ENCODE measurements at regions not wholly inside any gene's neighbourhood (a gene's known extent, or its start where the extent isn't known, plus 50 kb on each side); places are given as distances from the start of the nearest gene placed in this dataset.

DNA sequence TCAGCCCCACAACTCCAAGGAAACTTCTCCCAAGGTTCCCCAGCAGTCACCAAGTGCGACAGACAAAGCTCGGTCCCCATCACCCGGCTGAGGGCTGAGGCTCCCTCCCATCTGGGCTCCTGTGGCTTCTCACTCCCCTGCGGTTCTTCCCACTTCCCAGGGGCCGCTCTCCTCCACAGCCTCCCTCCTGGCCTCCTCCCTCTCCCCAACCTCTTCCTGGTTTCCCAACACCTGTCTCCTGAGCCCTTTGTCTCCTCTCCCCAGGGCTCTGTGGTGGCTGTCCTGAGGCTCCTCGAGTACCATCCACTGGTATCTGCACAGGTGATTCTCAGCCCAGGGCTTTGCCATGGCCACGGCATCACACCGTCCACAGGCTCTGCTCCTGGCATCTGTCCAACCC lies 113.2 kb upstream of the NSMCE3 start:
- Histone ChIP-seq H3K27me3 (ENCODE audit: control insufficient read depth, insufficient read depth, low read length) (no peaks in the 10 kb centered on the region), H3K9ac (ENCODE audit: low read depth, low read length) (no peak overlapping the region), H3K27ac (ENCODE audit: insufficient read depth, low read length) (no peak overlapping the region), H2BK5ac (ENCODE audit: low read depth, low read length, poor library complexity, severe bottlenecking) (no peak overlapping the region), H2AK9ac (replicated peaks; ENCODE audit: low read depth, low read length, poor library complexity) (no peak overlapping the region), H4K5ac (ENCODE audit: low read depth, low read length) (no peak overlapping the region), H4K91ac (ENCODE audit: insufficient read depth, low read depth, low read length) (no peak overlapping the region), H3K56ac (ENCODE audit: extremely low read depth, insufficient read depth, low read length) (no peak overlapping the region), H2AK5ac (ENCODE audit: low read depth, low read length) (no peak overlapping the region), H3K79me1 (ENCODE audit: low read depth in 1 of 2, low read length in 2 of 2) (no peaks in the 10 kb centered on the region), H3K18ac (ENCODE audit: low read depth, low read length) (no peak overlapping the region), H3K4me2 (ENCODE audit: low read depth, low read length) (no peak overlapping the region), H4K20me1 (ENCODE audit: insufficient read depth, low read length) (no peaks in the 10 kb centered on the region), H2BK15ac (ENCODE audit: low read depth, low read length) (no peak overlapping the region), H3K4me1 (ENCODE audit: control insufficient read depth, insufficient read depth, low read length) (no peaks in the 10 kb centered on the region), H3K4ac (ENCODE audit: low read depth, low read length) (no peak overlapping the region), H3K23ac (ENCODE audit: low read depth, low read length) (no peak overlapping the region), H2BK20ac (ENCODE audit: low read depth, low read length) (no peak overlapping the region), H3K9me1 (ENCODE audit: insufficient read depth, low read length) (no peaks in the 10 kb centered on the region), H2AFZ (replicated peaks; ENCODE audit: low read length, poor library complexity) (no peak overlapping the region), H2BK120ac (ENCODE audit: low read depth, low read length) (no peak overlapping the region), H3K4me3 (ENCODE audit: insufficient read depth, low read depth, low read length) (no peak overlapping the region), H4K8ac (ENCODE audit: low read depth in 2 of 2, low read length in 2 of 2) (no peak overlapping the region), H3K36me3 (ENCODE audit: control insufficient read depth, insufficient read depth, low read length) (no peaks in the 10 kb centered on the region), H3K14ac (replicated peaks; ENCODE audit: low read depth, low read length) (no peak overlapping the region), H3K9me3 (ENCODE audit: control insufficient read depth, insufficient read depth, low read length) (0 out of 2 replicates have a peak, but pooled peaks cover 2% of the 10 kb centered on the region)
- dilution Hi-C loops (cut with HindIII; ENCODE audit: low sequenced_read_pairs, unreplicated experiment) (no loop called here), in situ Hi-C loops (cut with MboI; ENCODE audit: low sequenced_read_pairs) (no loop called here), intact Hi-C loops (cut with micrococcal nuclease) (no loop called here)
- WGBS, 2 experiments (ENCODE audit: extremely low coverage in 2 of 2, insufficient read length in 1 of 2) = 70% methylated on average over 3 of the region's 8 CpGs; no CpG with 5 or more reads in 1 of the 2 experiments
- ChIA-PET POLR2A (ENCODE audit: unreplicated experiment) (no interaction called here), CTCF (no interaction called here)
- no TSS peak for BruUV-seq (replicated peaks)
- ATAC-seq (ENCODE audit: low read depth) = no peak
- no peak for DNase-seq
- no peak for TF ChIP-seq RAD21 (IDR thresholded peaks at IDR 0.05; ENCODE audit: low read length)
- no peak for TF ChIP-seq SMC3 (IDR thresholded peaks at IDR 0.05; ENCODE audit: low read depth, low read length)
- no peak for TF ChIP-seq POLR2A (IDR thresholded peaks at IDR 0.05; ENCODE audit: low read depth, low read length)
- TF ChIP-seq ELK1 (IDR thresholded peaks at IDR 0.05; ENCODE audit: borderline replicate concordance, low read depth, low read length) = no peak
- TF ChIP-seq MAFK (IDR thresholded peaks at IDR 0.05; ENCODE audit: low read depth, low read length) = no peak
- TF ChIP-seq, protein P1, sequence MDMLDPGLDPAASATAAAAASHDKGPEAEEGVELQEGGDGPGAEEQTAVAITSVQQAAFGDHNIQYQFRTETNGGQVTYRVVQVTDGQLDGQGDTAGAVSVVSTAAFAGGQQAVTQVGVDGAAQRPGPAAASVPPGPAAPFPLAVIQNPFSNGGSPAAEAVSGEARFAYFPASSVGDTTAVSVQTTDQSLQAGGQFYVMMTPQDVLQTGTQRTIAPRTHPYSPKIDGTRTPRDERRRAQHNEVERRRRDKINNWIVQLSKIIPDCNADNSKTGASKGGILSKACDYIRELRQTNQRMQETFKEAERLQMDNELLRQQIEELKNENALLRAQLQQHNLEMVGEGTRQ (IDR thresholded peaks at IDR 0.05; ENCODE audit: low read depth, low read length) = no peak
- no peak for TF ChIP-seq MAZ (IDR thresholded peaks at IDR 0.05; ENCODE audit: borderline replicate concordance, low read depth, low read length)
